ENCODE measurements at regions not wholly inside any gene's neighbourhood (a gene's known extent, or its start where the extent isn't known, plus 50 kb on each side); places are given as distances from the start of the nearest gene placed in this dataset.

DNA sequence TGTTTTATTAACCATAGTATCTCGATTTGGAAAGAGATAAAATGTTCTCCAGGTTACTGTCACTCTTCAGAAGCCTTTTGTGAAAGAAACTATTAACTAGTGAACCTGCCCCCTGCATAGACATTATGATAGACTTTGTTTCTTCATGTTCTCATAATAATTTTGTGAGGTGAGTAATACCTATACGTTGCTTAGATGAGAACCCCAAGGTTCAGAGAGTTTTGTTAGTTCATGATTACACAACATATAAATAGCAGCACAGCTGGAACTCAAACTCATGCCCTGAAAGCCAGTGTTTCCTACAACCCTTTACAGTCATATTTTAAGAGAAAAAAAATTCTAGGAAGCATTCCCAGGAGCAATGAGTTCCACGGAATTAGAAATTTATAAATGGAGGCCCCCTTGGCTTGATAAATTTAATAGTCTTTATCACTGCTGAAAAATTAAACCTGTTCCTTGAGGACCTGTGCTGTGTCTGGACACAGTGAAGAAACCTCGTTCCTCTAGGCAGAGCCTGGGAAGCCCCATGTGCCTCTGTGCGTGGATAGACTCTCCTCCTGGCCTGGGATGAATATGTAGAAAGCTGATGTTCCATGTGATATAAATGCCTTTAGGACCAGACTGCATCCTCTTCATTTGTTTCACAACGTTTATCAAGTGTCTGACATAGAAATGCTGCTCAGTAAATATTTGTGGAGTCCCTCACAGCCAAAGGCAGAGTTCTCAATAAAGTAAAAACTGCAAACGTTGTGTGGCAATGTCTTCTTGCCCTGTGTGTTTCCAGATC lies 1257.0 kb upstream of the GYPC start:
- TF ChIP-seq, protein P1, sequence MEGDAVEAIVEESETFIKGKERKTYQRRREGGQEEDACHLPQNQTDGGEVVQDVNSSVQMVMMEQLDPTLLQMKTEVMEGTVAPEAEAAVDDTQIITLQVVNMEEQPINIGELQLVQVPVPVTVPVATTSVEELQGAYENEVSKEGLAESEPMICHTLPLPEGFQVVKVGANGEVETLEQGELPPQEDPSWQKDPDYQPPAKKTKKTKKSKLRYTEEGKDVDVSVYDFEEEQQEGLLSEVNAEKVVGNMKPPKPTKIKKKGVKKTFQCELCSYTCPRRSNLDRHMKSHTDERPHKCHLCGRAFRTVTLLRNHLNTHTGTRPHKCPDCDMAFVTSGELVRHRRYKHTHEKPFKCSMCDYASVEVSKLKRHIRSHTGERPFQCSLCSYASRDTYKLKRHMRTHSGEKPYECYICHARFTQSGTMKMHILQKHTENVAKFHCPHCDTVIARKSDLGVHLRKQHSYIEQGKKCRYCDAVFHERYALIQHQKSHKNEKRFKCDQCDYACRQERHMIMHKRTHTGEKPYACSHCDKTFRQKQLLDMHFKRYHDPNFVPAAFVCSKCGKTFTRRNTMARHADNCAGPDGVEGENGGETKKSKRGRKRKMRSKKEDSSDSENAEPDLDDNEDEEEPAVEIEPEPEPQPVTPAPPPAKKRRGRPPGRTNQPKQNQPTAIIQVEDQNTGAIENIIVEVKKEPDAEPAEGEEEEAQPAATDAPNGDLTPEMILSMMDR (IDR thresholded peaks at IDR 0.05), result no peak
- no peak for TF ChIP-seq POLR2A (IDR thresholded peaks at IDR 0.05)
